GM18520 (cell line): ENCODE measurements at regions not wholly inside any gene's neighbourhood (a gene's known extent, or its start where the extent isn't known, plus 50 kb on each side); places are given as distances from the start of the nearest gene placed in this dataset.

Experiments used
- ATAC-seq: cut with Tn5 transposase; IDR thresholded peaks from one replicate; pipeline ENCODE4 v1.9.1; 2021; ENCODE audit not compliant: unreplicated experiment

DNA sequence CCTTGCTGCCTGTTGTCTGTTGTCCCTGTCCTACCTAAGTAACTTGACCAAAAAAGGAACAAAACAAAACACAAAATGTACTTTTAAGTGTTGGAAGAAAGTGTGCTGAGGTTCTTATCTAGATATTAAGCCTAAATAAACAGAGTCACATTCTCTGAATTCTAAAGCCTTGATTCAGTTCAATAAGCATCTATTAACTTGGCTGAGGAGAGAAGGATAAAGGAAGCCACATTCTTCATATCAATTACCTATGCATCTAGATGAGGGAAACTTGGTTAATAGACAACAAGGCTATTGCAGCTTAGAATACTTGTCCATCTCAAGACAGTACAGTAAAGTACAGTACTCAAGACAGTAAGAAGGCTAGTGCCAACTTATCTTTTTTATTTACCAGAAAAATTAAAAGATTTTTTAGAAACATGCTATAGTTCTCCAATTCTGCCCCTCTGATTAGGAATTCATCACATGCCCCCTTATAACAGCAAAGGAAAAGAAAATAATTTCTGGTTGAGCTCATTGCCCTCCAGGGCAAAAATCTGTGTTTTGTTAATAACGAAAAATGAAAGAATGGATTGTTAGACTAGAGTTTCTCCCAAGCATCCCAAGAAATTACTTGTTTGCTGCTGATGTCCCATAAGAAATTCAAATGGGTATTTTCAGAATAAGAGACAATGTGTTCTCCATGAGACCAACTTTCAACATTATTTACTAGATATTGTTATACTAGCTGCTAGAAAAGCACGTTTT is 546.5 kb upstream of the SEMA3D start:
- ATAC-seq = no peak

DNA sequence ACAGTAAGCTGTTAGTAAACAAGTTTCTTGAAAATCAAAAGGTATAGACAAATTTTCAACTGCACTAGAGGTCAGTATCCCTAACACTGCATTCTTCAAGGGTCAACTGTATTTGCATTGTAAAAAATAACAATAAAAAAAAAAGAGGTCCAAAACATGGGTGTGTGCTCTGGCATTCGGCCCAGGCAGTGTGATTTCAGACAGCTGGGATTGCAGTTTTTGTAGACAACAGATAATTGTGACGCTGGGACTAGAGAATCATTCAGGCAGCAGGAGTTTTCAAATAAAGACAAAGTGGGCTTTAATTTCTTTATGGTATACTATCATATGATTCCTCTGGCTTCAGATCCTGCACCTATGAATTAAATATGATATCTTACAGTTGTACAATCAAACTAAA is 543.2 kb upstream of the SEMA3D start:
- no peak for ATAC-seq

GRCh38 chr7:85725026-85725425 is 538.2 kb upstream of the SEMA3D start:
- no peak for ATAC-seq

DNA sequence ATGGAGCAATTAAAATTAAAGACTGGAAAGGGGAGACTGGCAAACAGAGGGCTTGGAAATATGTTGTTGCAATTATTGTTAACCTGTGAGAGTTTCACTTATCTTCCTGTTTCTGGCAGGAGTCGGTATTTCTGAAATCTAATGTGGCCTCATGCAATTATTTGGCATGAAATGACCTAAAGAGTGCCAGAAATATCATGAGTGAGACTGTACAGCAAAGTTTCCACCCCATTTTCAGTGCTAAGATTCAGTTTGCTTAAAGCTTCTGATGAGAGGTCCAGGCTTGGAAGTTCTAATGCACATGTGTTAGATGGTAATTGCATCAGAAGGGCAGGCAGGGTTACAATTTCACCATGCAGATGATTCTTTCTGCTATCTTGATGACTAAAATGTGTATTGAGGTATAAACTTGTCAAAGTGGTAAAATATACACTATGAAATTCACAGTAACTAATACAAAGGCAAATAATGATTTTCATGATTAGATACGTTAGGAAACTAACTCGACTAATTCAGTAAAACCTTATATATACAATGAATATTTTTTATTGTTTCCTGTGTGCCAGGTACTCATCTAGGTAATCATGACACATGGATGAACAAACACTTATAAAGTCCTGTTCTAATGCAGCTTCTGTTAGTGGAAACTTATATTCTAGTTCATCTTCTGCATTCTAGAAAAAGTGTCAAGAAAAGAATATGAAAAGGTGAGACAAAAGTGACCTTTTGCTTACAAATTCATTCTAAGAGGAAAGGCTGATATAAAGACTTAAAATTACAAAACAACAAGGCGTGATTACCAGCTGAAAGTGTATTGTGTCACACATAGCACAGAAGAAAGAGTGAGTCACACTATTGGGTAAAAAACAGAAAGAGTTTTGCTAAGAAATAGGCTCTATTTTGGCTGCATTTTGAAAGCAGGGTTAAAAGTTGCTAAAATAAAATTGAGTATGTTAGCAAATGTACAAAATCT is 533.4 kb upstream of the SEMA3D start:
- no peak for ATAC-seq

GRCh38 chr7:85716353-85716752 is 529.5 kb upstream of the SEMA3D start:
- ATAC-seq = no peak

DNA sequence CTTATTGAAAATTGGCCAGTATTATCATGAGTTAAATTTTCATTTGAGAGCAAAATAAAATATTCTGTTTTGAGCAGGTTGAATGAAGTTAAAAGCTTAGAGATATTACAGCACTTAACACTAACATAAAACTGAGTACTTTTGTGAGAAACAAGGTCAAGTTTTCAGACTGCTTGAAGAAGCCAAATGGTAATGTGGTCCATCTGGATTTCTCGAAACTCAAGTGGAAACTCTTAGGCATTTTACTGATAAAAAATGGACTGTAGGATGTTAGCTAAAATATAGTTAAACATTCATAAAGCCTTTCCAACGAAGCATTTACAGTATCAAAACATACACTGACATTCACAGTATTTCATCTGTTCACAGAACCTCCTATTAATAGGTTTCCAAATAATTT is 528.1 kb upstream of the SEMA3D start:
- ATAC-seq = no peak

- ATAC-seq = peak; percentile 73
These were observed 527.3 kb upstream of the SEMA3D start for GRCh38 chr7:85714043-85714578.

DNA sequence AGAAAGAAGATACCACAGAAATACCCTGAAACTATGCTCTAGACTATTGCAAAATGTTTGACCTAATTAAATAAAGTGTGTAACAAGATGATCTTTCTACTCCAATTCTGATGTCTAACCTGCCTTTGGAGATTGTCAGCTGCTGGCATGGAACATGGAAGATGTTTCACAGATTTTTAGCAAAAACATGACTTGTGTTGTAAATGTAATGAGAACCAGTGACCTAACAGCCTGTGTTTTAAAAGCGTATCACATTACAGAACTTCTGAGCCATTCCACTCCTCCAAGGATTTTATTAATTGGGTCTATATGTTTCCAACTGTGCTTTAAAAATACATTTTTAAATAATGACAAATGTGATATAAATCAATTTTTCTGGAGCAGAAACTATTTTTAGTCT is 526.3 kb upstream of the SEMA3D start:
- ATAC-seq = no peak

DNA sequence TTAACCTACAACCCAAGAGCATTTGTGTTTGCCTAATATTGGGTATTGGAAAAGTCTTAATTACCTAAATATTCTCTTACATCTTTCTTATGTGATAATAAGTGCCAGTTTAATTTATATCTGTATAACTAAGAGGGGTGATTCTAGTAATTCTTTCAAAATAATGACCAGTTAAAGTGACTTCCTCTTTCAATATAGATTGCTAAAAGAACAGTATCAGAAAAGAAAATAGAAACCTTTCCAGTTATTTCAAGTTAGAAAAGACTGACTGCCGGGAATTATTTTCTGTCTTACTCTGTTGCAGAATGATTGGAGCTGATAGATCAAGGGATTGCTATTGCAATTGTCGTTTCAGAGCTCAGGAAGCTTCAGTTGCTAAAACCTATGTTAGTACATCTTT is 525.0 kb upstream of the SEMA3D start:
- no peak for ATAC-seq

DNA sequence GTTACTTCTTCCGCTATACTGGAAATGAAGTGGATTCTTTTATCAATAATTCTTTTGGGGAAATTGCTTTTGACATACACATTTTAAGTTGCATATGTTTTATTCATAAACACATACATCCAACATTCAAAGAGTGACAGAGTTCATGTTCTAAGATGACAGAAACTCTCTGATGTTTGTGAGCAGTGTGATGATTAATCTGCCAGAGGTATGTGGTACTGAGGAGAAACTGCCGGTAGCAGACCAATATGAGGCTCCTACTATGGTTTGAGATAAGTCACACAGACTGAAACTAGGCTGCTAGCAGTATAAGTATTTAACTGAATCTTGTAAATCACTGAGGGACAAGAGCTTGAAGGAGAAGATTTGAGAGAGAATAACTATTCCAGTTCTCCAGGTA is 524.1 kb upstream of the SEMA3D start:
- ATAC-seq = no peak

DNA sequence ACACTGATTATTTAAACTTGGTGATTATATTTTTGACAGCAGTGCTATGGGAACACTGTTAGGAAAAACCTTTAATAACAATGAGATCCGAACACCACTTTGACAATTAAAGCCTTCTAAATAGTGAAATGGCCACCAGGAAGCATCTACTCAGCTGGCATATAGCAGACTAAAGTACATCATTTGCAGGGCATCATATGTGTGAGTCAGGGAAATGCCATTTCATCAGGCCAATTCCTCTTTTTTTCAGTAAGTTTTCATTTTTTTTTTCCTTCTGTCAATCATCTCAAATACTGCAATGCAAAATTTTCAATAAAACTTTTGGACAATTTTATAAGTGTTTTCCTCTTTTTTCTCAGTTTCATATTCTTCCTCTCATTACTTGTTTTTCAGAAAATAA is 521.4 kb upstream of the SEMA3D start:
- no peak for ATAC-seq

DNA sequence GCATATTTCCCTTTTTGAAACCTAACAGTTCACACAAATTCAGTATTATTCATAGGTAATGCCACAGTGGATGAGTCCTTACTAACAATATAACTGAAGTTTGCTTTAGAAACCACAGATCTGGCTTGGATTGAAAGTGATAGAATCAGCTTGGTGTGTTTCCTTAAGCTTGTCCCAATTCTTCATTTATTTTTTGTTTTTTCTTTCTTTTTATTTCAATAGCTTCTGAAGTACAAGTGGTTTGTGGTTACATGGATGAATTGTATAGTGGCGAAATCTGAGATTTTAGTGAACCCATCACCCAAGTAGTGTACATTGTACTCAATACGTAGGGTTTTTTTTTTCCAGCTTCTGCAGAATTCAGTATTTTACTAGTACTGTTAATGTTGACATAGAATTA is 518.2 kb upstream of the SEMA3D start:
- ATAC-seq = no peak

- no peak for ATAC-seq
These were observed 516.6 kb upstream of the SEMA3D start for GRCh38 chr7:85703251-85704010.

GRCh38 chr7:85702348-85702747 is 515.5 kb upstream of the SEMA3D start:
- no peak for ATAC-seq

GRCh38 chr7:85699482-85699881 is 512.6 kb upstream of the SEMA3D start:
- peak; percentile 48 for ATAC-seq

DNA sequence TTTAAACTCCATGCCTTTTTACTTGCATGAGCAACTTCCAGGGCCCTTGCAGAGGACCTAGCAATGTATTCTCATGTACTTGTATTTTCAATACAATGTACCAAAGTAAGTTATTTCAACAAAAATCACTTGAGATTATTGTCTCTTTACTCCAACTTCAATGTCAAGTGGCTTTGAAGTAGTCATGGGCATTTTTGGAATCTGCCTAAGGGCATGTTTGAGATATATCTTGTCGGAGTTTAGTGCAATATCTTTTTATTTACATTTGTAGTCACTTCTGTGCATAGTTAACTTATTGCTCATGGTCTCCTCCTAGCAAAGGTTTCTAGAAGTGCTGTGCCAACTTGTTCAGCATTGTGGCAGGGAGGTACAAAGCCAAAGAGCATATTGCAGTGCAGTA is 508.7 kb upstream of the SEMA3D start:
- no peak for ATAC-seq

- ATAC-seq = no peak
These were observed 508.2 kb upstream of the SEMA3D start for GRCh38 chr7:85695041-85695440.

GRCh38 chr7:85693326-85693725 is 506.5 kb upstream of the SEMA3D start:
- no peak for ATAC-seq

GRCh38 chr7:85688712-85689111 is 501.9 kb upstream of the SEMA3D start:
- ATAC-seq = no peak

- no peak for ATAC-seq
These were observed 499.7 kb upstream of the SEMA3D start for GRCh38 chr7:85686401-85687181.
